ENCODE measurements at regions not wholly inside any gene's neighbourhood (a gene's known extent, or its start where the extent isn't known, plus 50 kb on each side); places are given as distances from the start of the nearest gene placed in this dataset.

- DNase-seq (ENCODE audit: low spot score): no peak
Observed at GRCh38 chr13:65881561-65882155, 1348.5 kb downstream of the PCDH9 start.

- DNase-seq (ENCODE audit: low spot score): no peak
Observed at GRCh38 chr13:65875031-65875430, 1355.1 kb downstream of the PCDH9 start.

DNA sequence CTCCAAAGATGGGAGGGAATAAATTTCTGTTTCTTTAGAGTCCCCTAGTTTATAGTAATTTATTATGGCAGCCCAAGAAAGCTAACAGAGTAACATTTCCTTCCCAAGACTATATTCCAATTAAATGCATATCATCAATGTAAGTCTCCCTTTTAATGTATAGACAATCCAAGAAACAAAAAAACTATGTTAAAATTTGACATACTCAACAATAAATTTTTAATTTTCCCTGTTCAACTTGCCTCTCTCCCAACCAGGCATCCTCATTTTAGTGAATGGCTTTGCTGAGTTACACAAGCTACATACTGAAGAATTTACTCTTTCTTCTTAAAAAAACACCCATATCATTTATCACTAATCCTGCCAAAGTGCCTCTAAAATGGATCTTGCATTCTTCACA is 1357.7 kb downstream of the PCDH9 start:
- DNase-seq (ENCODE audit: low spot score): no peak

- no peak for DNase-seq (ENCODE audit: low spot score)
Observed at GRCh38 chr13:65868884-65869283, 1361.3 kb downstream of the PCDH9 start.

DNA sequence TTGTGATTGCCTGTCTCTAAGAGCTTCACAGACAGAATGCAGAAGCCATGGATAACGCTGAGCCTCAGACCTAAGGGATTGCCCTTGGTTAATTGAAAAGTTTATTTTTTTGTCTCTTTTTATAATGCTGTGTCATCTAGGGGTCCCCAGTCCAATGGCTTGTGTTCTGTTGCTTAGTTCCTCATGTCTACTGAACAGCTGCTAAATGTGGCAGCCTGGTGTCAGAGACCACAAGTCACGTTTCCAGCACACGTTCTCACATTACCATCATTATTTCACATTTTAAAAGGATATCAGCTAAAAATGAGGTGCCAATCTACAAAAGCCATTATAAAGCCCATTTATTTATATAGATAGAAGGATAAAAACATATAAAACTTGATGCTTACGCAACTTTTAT is 1362.0 kb downstream of the PCDH9 start:
- no peak for DNase-seq (ENCODE audit: low spot score)

DNA sequence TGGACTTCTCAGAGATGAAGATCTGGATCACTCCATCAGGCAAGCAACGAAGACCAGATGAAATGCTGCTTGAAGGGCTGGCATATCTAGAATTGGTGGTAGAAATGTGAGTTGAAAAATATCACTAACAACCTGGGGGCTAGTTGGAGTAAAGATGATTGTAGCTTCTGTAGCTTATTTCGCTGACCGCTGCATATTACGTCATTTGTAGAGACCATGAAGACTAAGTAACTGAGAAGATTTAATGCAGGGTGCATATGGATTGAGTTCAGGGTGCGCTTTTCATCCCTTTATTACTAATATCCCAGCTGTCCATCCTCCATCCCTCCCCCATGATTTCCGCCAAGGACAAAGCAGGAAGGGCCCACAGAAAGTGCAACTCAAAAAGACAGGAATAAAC is 1364.0 kb downstream of the PCDH9 start:
- DNase-seq (ENCODE audit: low spot score): no peak

DNA sequence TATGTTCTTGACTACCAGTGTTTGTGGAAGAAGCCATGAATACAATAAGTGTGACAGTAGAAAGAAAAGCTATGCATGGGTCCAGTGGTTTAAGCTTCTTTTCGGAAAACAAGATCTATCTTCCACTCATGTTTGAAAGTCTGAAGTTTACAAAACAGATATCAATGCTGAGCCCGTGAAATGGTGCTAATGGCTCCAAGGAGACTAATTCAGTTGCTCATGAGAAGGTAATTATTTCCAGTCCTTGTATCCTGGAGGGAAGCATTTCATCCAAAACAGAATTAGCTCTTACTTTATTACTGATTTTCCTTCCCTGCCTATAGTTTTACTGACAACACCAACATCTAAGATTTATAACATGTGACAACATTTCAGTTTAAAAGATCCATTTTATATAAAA is 1364.9 kb downstream of the PCDH9 start:
- DNase-seq (ENCODE audit: low spot score): no peak

DNA sequence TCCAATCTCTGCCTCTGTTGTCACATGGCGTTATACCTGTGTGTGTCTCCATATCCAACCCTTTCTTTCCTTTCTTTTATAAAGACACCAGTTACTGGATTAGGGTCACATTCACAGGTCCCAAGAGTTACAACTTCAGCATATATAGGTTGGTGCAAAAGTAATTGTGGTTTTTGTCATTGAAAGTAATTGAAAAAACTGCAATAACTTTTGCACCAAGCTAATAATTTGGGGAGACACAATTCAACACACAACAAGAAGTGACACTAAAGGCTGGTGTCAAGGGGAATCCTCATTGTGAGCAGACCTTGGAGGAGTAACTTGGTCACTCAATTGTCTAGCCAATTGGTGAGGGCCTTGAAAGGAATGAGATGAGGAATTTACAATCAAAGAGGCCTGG is 1366.1 kb downstream of the PCDH9 start:
- no peak for DNase-seq (ENCODE audit: low spot score)

DNA sequence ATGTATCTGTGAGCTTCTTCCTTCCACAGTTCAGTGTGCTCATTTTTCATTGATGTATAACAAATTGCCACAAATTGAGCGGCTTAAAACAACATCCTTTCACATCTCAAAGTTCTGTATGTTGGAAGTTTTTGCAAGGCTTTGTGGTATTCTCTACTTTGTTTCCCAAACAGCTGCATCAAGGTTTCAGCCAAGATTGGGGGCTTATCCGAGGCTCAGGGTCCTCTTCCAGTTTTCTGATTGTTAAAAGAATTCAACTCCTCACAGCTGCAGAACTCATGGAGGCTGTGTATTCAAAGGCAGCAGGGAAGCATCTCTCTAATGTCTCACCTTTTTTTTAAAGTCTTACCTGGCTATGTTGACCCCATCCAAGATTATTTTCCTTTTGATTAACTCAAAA is 1369.8 kb downstream of the PCDH9 start:
- no peak for DNase-seq (ENCODE audit: low spot score)

- DNase-seq (ENCODE audit: low spot score): no peak
Observed at GRCh38 chr13:65857942-65858565, 1372.1 kb downstream of the PCDH9 start.

GRCh38 chr13:65856431-65856830 is 1373.7 kb downstream of the PCDH9 start:
- DNase-seq (ENCODE audit: low spot score): no peak

DNA sequence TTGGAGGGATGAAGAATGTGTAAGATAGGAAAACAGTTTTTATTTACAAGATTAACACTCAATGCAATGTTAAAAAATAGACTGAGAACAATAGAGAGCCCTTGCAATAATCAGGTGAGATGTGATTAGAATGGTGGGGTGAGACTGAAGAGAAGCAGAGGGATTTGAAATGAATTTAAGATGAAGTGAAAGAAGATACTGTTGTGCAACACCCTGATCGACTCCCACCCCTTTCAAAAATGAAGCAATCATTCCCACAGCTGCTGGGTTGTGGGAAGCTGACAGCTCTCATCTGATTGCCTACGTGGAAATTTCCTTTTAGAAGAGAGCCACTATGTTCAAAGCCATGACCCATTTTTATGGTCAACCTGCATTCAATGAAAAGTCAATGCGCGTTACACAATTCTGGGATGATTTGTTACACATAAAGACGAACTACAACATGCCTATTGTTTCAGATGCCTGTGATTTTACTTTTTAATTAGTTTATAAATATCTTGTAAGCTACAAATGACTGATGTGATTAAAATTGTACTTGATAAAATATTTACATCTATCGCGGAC is 1374.8 kb downstream of the PCDH9 start:
- DNase-seq (ENCODE audit: low spot score): no peak

GRCh38 chr13:65854431-65854830 is 1375.7 kb downstream of the PCDH9 start:
- no peak for DNase-seq (ENCODE audit: low spot score)

DNA sequence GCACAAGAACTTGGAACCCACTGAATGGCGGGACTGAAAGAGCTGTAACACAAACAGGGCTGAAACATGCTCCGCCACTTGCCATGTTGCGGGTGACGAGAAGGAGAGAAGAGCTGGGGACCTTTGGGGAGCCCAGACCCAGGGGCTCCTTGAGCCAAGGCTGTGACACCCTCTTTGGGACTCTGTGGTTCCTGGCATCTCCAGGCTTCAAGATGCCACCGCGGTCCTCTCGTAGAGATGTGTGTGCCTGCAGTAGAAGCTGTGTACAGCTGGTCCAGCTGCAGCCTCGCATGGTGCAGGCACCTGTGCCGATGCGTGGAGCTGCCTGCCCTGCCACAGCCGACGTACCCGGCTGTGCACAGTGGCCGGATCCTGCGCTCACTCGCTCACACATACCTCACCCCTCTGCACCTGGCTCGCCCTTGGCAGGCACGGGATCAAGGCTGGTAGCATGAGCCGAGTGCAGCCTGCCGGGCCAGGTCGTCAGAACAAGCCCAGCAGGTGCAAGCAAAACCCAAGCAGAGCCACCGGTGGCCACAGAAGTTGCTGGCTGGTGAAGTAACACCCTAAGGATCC is 1385.8 kb downstream of the PCDH9 start:
- DNase-seq (ENCODE audit: low spot score): no peak

DNA sequence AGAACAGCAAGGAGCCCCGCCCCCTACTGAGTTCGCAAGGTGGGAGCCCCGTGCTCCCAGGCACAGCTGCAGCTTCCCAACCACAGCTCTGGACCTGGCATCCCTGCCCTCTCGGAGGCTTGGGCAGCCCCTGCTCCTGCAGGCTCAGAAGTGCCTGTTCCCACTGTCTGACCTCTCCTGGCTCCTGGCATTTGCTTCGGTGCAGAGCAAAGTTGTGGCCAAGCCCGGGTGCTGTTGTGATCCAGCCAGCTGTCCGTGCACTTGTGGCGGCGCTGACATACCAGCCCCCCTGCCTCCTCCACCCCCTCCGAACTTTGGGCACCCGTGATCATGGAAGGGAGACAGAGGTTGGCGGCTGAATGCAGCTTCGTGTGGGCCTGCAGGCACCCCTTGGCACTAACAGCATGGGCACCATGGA is 1386.8 kb downstream of the PCDH9 start:
- DNase-seq (ENCODE audit: low spot score): no peak

- no peak for DNase-seq (ENCODE audit: low spot score)
Observed at GRCh38 chr13:65841156-65841555, 1389.0 kb downstream of the PCDH9 start.

- no peak for DNase-seq (ENCODE audit: low spot score)
Observed at GRCh38 chr13:65836066-65836465, 1394.1 kb downstream of the PCDH9 start.

- DNase-seq (ENCODE audit: low spot score): no peak
Observed at GRCh38 chr13:65834897-65835296, 1395.2 kb downstream of the PCDH9 start.

- DNase-seq (ENCODE audit: low spot score): no peak
Observed at GRCh38 chr13:65830411-65831205, 1399.5 kb downstream of the PCDH9 start.

DNA sequence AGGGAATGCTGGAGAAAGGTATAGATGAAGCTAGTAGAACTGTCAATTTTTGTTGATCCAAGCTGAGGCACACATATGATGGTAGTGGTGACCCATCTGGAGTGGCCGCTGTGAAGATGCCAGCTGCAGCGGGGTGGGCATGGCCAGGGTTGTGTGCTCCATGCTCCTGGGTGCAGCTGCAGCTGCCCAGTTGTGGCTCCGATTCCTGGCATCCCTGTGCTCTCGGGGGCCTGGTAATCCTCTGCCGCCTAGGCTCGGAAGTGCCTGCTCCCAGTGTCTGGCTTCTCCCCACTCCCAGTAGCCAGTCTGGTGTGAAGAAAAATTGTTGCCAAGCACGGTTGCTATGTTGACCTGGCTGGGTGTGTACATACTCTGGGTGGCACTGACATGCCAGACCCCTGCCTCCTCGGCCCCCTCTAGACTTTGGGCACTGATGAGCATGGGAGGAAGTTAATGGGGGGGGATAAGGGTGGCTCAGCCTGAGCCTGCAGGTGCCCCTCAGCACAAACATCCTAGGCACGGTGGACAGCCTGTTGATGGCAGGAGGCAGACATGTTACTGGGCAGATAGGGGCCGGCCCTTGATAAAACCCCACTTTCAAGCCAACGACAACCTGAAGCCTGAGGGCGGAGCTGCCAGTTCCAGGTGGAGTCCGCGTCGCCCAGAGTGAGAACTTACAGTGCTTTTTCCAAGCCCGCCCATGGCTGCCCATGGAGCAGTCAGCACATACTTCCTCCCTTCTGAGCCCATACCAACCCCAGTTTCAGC is 1400.7 kb downstream of the PCDH9 start:
- DNase-seq (ENCODE audit: low spot score): no peak

GRCh38 chr13:65826657-65827056 is 1403.5 kb downstream of the PCDH9 start:
- no peak for DNase-seq (ENCODE audit: low spot score)

GRCh38 chr13:65825039-65825438 is 1405.1 kb downstream of the PCDH9 start:
- DNase-seq (ENCODE audit: low spot score): no peak
